Trophoblast cell (in vitro differentiated cells and primary cell): ENCODE measurements at regions not wholly inside any gene's neighbourhood (a gene's known extent, or its start where the extent isn't known, plus 50 kb on each side); places are given as distances from the start of the nearest gene placed in this dataset.

Experiments used
- DNase-seq, 2 donors: peaks; one replicate each; pipeline ENCODE4 v3.0.0-alpha.2; 2016
- H2AFZ ChIP-seq: 2 replicates; pipeline ENCODE4 v1.6.1; 2013; ENCODE audit warnings: low read length, moderate library complexity, mild to moderate bottlenecking; ENCODE audit not compliant: insufficient read depth, poor library complexity
- H2AK5ac ChIP-seq: 2 replicates; pipeline ENCODE4 v1.6.1; 2013; ENCODE audit warnings: mild to moderate bottlenecking, low read length
- H2BK120ac ChIP-seq: 2 replicates; pipeline ENCODE4 v1.6.1; 2013; ENCODE audit warnings: low read length, mild to moderate bottlenecking, moderate library complexity; ENCODE audit not compliant: insufficient read depth, poor library complexity
- H2BK12ac ChIP-seq: 2 replicates; pipeline ENCODE4 v1.6.1; 2013; ENCODE audit warnings: mild to moderate bottlenecking, low read length, moderate library complexity
- H2BK5ac ChIP-seq: 2 replicates; pipeline ENCODE4 v1.6.1; 2013; ENCODE audit warnings: low read length, low read depth, moderate library complexity, mild to moderate bottlenecking; ENCODE audit not compliant: poor library complexity
- H3K14ac ChIP-seq: 2 replicates; pipeline ENCODE4 v1.6.1; 2013; ENCODE audit warnings: mild to moderate bottlenecking, low read length
- H3K18ac ChIP-seq: 2 replicates; pipeline ENCODE4 v1.6.1; 2013; ENCODE audit warnings: mild to moderate bottlenecking, low read length
- H3K23ac ChIP-seq: 2 replicates; pipeline ENCODE4 v1.6.1; 2013; ENCODE audit warnings: low read length
- H3K27ac ChIP-seq: 2 replicates; pipeline ENCODE4 v1.5.1; 2013; ENCODE audit warnings: low read depth, mild to moderate bottlenecking, inconsistent platforms, low read length, moderate library complexity
- H3K27me3 ChIP-seq: 2 replicates; pipeline ENCODE4 v1.6.1; 2013; ENCODE audit warnings: inconsistent platforms, mild to moderate bottlenecking, low read length, moderate library complexity; ENCODE audit not compliant: insufficient read depth
- H3K36me3 ChIP-seq, 2 experiments: 1 replicate in 1 of 2; 2 replicates in 1 of 2; pipeline ENCODE4 v1.6.1; 2013; ENCODE audit warnings: low read length in 2 of 2, mild to moderate bottlenecking in 2 of 2, moderate library complexity in 1 of 2; ENCODE audit not compliant: insufficient read depth in 2 of 2, control insufficient read depth in 1 of 2
- H3K4ac ChIP-seq: 2 replicates; pipeline ENCODE4 v1.6.1; 2013; ENCODE audit warnings: low read depth, mild to moderate bottlenecking, low read length, moderate library complexity
- H3K4me1 ChIP-seq, 2 experiments: 1 replicate in 1 of 2; 2 replicates in 1 of 2; pipeline ENCODE4 v1.6.1; 2013; ENCODE audit warnings: low read length in 2 of 2, mild to moderate bottlenecking in 2 of 2, moderate library complexity in 1 of 2; ENCODE audit not compliant: insufficient read depth in 2 of 2, control insufficient read depth in 1 of 2
- H3K4me2 ChIP-seq: 2 replicates; pipeline ENCODE4 v1.6.1; 2013; ENCODE audit warnings: inconsistent platforms, mild to moderate bottlenecking, low read length, moderate library complexity
- H3K4me3 ChIP-seq: 2 replicates; pipeline ENCODE4 v1.5.1; 2013; ENCODE audit warnings: mild to moderate bottlenecking, low read depth, low read length, inconsistent platforms
- H3K79me1 ChIP-seq: one replicate; pipeline ENCODE4 v1.6.1; 2013; ENCODE audit warnings: low read length
- H3K79me2 ChIP-seq: 2 replicates; pipeline ENCODE4 v1.6.1; 2013; ENCODE audit warnings: low read length, mild to moderate bottlenecking; ENCODE audit not compliant: control insufficient read depth, insufficient read depth, poor library complexity
- H3K9ac ChIP-seq: 2 replicates; pipeline ENCODE4 v1.6.1; 2013; ENCODE audit warnings: mild to moderate bottlenecking, low read length
- H3K9me3 ChIP-seq: 2 replicates; pipeline ENCODE4 v1.6.1; 2013; ENCODE audit warnings: low read depth, mild to moderate bottlenecking, control low read depth, inconsistent platforms, low read length; ENCODE audit not compliant: insufficient read depth
- H4K12ac ChIP-seq: 2 replicates; pipeline ENCODE4 v1.6.1; 2013; ENCODE audit warnings: low read depth, mild to moderate bottlenecking, low read length, moderate library complexity
- H4K8ac ChIP-seq: 2 replicates; pipeline ENCODE4 v1.6.1; 2013; ENCODE audit warnings: low read depth, mild to moderate bottlenecking, low read length, moderate library complexity
- H4K91ac ChIP-seq: one replicate; pipeline ENCODE4 v1.6.1; 2013; ENCODE audit warnings: low read depth, mild to moderate bottlenecking, low read length, moderate library complexity
- WGBS: extraction: QIAGEN DNeasy Blood & Tissue Kit; methylation state at CpG from one replicate; pipeline ENCODE4 v1.1.7; 2013; ENCODE audit warnings: missing lambda C conversion rate; ENCODE audit not compliant: insufficient read length, insufficient coverage; ENCODE audit errors: extremely low coverage; 5-methylcytosine and 5-hydroxymethylcytosine counted together

- H3K18ac ChIP-seq: no peak overlapping the region
- no peak overlapping the region for H2BK5ac ChIP-seq
- H4K12ac ChIP-seq: no peak overlapping the region
- H3K23ac ChIP-seq: no peak overlapping the region
- H3K4me1 ChIP-seq: no peaks in the 10 kb centered on the region
- H4K91ac ChIP-seq: no peak overlapping the region
- no peak overlapping the region for H2BK120ac ChIP-seq
- H3K4me2 ChIP-seq: no peak overlapping the region
- no peak overlapping the region for H3K4me3 ChIP-seq
- H3K27ac ChIP-seq: no peak overlapping the region
- no peak for DNase-seq
- no peaks in the 10 kb centered on the region for H3K79me1 ChIP-seq
- no peak overlapping the region for H2BK12ac ChIP-seq
- H3K79me2 ChIP-seq: no peaks in the 10 kb centered on the region
- H3K4ac ChIP-seq: no peak overlapping the region
- H3K36me3 ChIP-seq: no peaks in the 10 kb centered on the region
- H3K9ac ChIP-seq: no peak overlapping the region
- H2AK5ac ChIP-seq: no peak overlapping the region
- no peaks in the 10 kb centered on the region for H3K27me3 ChIP-seq
- H2AFZ ChIP-seq: no peak overlapping the region
- peaks cover 4% of the 10 kb centered on the region for H3K9me3 ChIP-seq
- H4K8ac ChIP-seq: no peak overlapping the region
- no peak overlapping the region for H3K14ac ChIP-seq
- WGBS: no CpG with 5 or more reads among the region's 5 CpGs
These were observed 95.8 kb upstream of the KIT start for GRCh38 chr4:54561940-54562339.

GRCh38 chr4:54566608-54567007 lies 91.1 kb upstream of the KIT start:
- Histone ChIP-seq H3K36me3 (no peaks in the 10 kb centered on the region), H2BK5ac (no peak overlapping the region), H2AK5ac (no peak overlapping the region), H3K27ac (no peak overlapping the region), H3K4me2 (no peak overlapping the region), H4K12ac (no peak overlapping the region), H4K91ac (no peak overlapping the region), H3K4me3 (no peak overlapping the region), H2BK12ac (no peak overlapping the region), H3K27me3 (no peaks in the 10 kb centered on the region), H3K79me2 (no peaks in the 10 kb centered on the region), H3K9ac (no peak overlapping the region), H3K4me1 (peaks cover 3 to 6% of the 10 kb centered on the region in 2 experiments), H3K9me3 (no peaks in the 10 kb centered on the region), H3K4ac (no peak overlapping the region), H3K18ac (no peak overlapping the region), H3K23ac (no peak overlapping the region), H3K79me1 (no peaks in the 10 kb centered on the region), H2AFZ (no peak overlapping the region), H3K14ac (no peak overlapping the region), H4K8ac (no peak overlapping the region), H2BK120ac (no peak overlapping the region)
- no CpG with 5 or more reads among the region's 5 CpGs for WGBS
- no peak for DNase-seq

- Histone ChIP-seq H3K4me2 (no peak overlapping the region), H3K4me3 (no peak overlapping the region), H3K9me3 (no peaks in the 10 kb centered on the region), H4K8ac (no peak overlapping the region), H3K79me2 (no peaks in the 10 kb centered on the region), H3K18ac (no peak overlapping the region), H3K36me3 (no peaks in the 10 kb centered on the region), H3K4ac (no peak overlapping the region), H2BK12ac (no peak overlapping the region), H3K27me3 (no peaks in the 10 kb centered on the region), H3K27ac (no peak overlapping the region), H3K23ac (no peak overlapping the region), H4K91ac (no peak overlapping the region), H4K12ac (no peak overlapping the region), H3K4me1 (peaks cover 3 to 6% of the 10 kb centered on the region in 2 experiments), H2AK5ac (no peak overlapping the region), H3K9ac (no peak overlapping the region), H2BK5ac (no peak overlapping the region), H3K14ac (no peak overlapping the region), H2BK120ac (no peak overlapping the region), H3K79me1 (no peaks in the 10 kb centered on the region), H2AFZ (no peak overlapping the region)
- WGBS: no CpG with 5 or more reads among the region's 2 CpGs
- DNase-seq: no peak
These were observed 90.4 kb upstream of the KIT start for GRCh38 chr4:54567327-54567726.

DNA sequence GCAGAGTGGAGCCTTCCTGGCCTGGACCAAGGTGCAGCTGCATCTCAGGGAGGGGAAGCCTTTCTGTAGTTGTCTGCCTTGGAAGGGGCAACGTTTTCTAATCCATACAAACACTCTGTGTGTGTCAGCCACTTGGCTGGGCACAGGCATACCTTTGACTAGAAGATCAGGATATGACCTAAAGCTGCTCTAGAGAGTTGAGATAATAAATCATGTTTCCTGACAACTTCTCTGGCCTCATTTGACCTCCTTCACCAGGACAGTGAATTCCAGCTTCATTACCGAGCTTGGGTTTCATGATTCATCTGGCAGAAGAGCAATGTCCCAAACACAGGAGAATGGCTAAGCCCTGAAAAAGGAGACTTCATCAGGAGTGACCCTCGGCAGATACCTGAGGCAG lies 89.6 kb upstream of the KIT start:
- H3K4ac ChIP-seq: no peak overlapping the region
- WGBS: no CpG with 5 or more reads among the region's 3 CpGs
- no peak overlapping the region for H2BK120ac ChIP-seq
- H3K4me3 ChIP-seq: no peak overlapping the region
- H2BK5ac ChIP-seq: no peak overlapping the region
- H3K23ac ChIP-seq: no peak overlapping the region
- no peak overlapping the region for H3K14ac ChIP-seq
- H3K4me2 ChIP-seq: no peak overlapping the region
- no peaks in the 10 kb centered on the region for H3K36me3 ChIP-seq
- DNase-seq: peak; percentile 24 to 51
- no peak overlapping the region for H4K91ac ChIP-seq
- H2AK5ac ChIP-seq: no peak overlapping the region
- H3K18ac ChIP-seq: no peak overlapping the region
- H4K8ac ChIP-seq: no peak overlapping the region
- no peak overlapping the region for H2BK12ac ChIP-seq
- peaks cover 3 to 6% of the 10 kb centered on the region in 2 experiments for H3K4me1 ChIP-seq
- H3K27ac ChIP-seq: no peak overlapping the region
- H2AFZ ChIP-seq: no peak overlapping the region
- H3K79me2 ChIP-seq: no peaks in the 10 kb centered on the region
- H4K12ac ChIP-seq: no peak overlapping the region
- no peaks in the 10 kb centered on the region for H3K79me1 ChIP-seq
- H3K9ac ChIP-seq: no peak overlapping the region
- no peaks in the 10 kb centered on the region for H3K9me3 ChIP-seq
- H3K27me3 ChIP-seq: no peaks in the 10 kb centered on the region
